ENCODE measurements at regions not wholly inside any gene's neighbourhood (a gene's known extent, or its start where the extent isn't known, plus 50 kb on each side); places are given as distances from the start of the nearest gene placed in this dataset.
"Not testable (repeated sequence)": the region's sequence is repeated elsewhere in the genome, so short reads cannot be mapped to it uniquely, and the experiment has no call there.

DNA sequence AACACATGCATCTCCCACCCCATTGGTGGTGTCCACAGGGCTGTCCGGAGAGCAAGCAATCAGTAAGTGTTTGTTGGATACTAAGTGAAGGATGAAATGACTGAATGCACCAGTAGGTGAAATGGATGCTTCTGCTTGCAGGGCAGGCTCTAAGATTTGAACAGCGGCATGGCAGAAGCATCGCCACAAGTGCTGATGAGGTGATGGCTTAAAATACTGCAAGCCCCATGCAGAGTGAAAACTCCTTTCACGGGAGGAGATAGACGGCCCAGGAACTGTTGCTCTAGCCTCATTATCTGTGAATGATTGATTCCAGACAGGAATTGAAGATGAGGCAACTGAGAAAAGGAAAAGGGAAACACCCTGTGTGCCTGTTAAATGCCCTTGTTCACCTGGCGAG is 158.9 kb downstream of the LY86 start:
- no peak for DNase-seq (ENCODE audit: extremely low read depth in 1 of 2, low read depth in 1 of 2)

DNA sequence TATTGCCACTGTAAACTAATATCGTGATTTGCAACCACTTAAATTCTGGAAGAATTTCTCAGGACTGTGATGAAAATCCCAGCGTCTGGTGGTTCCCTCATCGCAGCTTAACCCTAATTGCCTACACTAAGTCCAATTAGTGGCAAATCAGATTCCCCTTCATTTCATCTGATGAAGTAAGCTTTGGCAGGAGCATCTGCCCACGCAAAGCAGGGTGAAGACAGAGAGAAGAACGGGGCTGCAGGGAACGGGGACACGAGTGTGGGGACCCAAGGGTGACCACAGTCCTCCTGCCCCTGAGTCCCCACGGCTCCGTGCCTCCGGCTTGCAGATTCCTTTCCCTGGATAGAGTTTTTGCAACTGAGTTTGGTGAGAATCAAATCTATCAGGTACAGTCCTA is 159.5 kb downstream of the LY86 start:
- DNase-seq (ENCODE audit: extremely low read depth in 1 of 2, low read depth in 1 of 2), result no peak

DNA sequence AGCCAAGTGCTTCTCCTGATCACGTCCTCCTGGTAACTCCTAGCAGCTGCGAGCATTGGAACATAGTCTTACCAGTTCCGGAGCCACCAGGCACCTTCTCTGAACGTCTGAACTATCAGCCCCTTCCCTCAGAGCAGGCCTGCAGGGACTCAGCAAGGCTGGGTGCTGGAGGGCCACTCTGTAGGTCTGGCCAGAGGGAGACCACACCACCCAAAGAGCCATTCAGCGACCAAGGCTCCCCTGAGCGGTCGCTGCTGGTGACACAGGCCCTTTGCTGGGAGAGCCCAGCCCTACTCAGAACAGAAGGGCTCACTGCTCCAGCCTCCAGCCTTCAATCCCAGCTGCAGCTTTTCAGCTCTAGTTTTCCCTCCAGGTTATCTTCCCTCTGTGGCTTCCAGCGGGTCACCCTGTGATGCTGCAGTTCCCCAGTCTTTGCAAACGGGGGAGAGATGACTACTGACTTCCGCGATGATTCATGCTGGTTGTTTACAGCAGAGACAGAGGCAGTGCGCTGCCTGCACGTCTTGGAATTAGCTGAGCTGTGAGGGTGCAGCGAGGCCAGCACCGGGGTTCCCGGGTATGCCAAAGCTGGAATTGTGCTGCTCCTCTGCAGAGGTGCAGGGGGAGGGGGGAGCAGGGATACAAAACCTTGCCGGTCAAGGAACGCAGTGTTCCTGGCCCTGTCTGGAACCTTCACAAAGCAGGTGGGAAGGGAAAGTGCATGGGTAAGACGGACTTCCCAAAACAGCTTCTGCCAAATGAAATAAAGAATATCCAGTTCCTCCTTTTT is 161.4 kb downstream of the LY86 start:
- peak in 1 of 2 donors; percentile 6 for DNase-seq (ENCODE audit: extremely low read depth in 1 of 2, low read depth in 1 of 2)

DNA sequence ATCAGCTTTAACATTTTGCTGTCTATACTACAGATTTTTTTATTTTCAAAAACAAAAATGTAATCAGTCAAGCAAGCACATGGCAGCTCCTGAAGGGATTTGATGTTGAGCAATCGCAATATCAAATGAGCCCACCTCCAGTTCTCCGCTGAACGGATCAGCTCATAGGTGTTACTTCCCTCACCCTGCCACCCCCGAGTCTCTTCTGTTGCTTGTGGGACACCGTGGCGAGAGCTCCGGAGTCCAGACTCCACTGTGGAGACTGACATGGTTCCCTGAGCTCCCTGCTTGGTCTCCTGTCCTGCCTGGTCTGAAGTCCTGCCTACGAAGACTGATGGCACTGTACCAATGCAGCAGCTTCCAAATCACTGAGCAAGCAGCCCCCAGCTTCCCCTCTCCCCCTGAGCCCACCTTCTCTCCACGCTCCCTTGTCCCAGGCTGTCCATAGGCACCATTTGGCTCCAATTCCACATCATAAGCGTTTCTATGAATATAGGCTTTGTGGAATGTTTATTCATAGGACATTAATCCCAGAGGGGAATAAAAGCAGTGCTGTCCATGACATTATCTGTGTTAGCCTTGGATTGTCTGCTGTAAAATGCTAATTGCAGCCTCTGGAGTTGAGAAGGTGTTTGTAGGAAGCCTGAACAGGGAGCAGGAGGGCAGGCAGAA is 162.2 kb downstream of the LY86 start:
- DNase-seq (ENCODE audit: extremely low read depth in 1 of 2, low read depth in 1 of 2), result no peak

DNA sequence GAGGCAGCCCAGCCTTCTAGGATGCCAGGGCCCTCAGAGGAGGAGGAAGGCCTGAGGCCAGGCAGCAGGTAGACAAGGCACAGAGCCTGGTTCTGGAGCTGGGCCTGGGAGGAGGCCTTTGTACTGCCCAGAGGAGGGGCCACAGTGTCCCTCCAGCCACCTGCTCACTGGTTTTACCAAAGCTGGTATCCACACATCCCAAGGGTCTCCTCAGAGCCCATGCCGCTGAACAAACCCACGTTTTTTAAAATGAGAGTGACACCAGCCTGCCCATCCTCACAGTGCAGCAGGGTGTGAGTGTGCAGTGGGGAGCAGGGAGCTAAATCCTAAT is 162.7 kb downstream of the LY86 start:
- no peak for DNase-seq (ENCODE audit: extremely low read depth in 1 of 2, low read depth in 1 of 2)

DNA sequence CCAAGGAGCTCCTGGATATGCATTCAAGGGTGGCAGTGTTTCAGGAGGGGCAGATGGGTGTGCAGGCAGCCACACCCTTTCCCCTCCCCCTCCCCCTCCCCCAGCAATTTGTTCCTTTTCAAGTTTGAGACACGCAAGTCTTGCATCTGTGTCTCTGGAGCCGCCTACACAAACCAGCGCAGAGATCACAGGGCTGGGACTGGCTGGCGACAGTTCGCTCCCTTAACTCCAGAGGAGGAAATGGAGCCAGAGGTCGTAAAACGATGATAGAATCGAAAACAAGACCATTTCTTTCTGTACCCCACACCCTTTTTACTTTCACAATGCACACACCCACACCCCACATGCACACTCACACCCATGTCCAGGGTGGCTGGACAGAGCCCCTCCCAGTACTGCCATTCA is 163.1 kb downstream of the LY86 start:
- DNase-seq (ENCODE audit: extremely low read depth in 1 of 2, low read depth in 1 of 2), result no peak

DNA sequence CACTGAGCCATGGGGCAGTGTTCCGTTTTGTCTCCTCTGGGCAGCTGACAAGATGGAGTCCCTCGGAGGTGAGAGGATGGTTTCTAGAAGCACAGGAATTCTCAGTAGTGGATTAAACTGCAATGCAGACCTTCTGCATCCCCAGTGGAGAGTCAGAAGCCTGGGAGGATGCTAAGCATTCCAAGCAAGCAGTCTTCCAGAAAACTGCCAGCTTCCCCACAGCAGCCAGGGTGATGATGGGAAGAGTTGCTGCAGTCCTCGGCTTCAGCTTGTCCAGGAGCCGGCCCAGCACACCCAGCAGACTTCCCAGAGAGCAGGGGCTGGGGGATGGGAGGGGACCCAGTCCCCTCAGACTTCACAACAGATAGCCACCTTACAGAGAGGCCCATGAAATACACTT is 163.6 kb downstream of the LY86 start:
- no peak for DNase-seq (ENCODE audit: extremely low read depth in 1 of 2, low read depth in 1 of 2)

DNA sequence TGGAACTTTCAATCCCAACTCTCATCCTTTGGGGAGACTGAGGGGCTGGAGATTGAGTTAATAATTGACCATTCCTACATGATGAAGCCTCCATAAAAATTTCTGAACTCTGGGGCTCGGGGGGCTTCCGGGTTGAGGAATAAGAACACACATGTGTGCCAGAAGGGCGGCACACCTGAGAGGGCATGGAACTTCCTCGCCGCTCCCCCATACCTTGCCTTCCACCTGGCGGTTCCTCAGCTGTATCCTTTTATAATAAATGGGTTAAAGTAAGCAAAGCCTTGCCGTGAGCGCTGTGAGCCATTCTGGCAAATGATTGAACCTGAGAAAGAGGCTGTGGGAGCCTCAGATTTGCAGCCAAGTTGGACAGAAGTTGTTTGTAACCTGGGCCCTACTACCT is 164.8 kb downstream of the LY86 start:
- no peak for DNase-seq (ENCODE audit: extremely low read depth in 1 of 2, low read depth in 1 of 2)

DNA sequence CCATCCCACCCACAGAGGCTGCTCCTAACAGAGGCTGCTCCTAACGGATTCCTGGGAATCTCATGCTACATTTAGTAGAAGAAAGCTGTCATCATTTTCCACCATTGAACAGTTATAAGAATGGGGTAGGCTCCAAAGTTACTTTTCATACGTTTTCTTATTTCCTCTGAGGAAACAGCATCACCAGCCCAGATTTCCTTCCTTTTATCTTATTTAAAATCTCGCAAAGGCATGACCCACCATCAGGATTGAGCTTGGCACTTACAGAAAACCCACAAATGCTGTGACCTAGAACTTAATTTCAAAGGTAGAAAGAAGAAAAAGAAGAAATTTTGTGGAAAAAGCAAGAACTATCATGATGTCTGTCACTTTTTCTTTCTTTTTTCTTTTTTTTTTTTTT is 168.0 kb downstream of the LY86 start:
- no peak for DNase-seq (ENCODE audit: extremely low read depth in 1 of 2, low read depth in 1 of 2)

DNA sequence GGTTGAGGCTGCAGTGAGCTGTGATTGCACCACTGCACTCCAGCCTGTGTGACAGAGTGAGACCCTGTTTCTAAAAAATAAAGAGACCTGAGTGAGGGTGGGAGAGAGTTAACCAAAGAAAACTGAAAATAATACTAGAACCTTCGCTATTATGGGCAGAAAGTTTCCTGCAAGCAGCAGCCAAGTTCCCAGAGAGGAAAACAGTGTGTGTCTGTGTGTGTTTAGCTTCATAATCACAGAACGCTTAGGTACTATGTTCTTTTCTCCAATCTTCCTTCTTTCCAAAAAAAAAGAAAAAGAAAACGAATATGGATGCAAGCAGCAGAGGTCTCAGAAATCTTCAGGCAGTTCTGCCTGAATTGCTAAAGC is 170.0 kb downstream of the LY86 start:
- no peak for DNase-seq (ENCODE audit: extremely low read depth in 1 of 2, low read depth in 1 of 2)

DNA sequence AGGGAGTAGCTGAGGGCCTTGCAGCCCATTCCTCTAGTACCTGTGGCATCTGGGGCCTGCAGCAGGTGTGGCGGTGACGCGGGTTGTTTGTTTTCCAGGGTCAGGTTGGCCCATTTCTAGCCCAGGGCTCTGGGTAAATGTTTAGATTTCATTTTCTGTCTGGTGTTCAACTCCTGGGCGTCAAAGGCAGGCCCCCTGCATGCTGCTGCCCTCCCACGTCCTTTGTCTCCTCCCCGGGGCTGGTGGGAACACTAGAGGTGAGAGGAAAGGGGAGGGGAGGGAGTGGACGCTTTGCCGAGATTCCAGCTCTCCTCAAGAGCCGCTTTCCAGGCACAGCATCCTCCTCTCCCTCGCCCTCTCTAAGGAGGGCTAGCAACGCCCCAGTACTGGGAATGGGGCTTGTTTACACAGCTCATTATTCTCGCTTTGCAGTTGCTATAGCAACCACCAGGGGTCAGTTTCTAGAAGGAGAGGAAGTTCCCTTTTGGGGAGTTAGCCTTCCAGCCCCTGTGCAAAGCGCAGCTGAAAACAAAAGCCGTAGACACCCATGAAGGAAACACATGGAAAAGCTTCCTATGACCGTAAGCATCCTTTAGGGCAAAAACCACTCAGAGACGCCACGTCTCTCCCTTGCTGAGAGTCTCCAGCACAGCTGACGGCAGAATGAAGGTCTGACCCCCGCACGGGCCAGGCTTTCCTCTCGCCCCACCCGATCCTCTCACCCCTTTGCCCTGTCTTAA is 170.6 kb downstream of the LY86 start:
- no peak for DNase-seq (ENCODE audit: extremely low read depth in 1 of 2, low read depth in 1 of 2)

DNA sequence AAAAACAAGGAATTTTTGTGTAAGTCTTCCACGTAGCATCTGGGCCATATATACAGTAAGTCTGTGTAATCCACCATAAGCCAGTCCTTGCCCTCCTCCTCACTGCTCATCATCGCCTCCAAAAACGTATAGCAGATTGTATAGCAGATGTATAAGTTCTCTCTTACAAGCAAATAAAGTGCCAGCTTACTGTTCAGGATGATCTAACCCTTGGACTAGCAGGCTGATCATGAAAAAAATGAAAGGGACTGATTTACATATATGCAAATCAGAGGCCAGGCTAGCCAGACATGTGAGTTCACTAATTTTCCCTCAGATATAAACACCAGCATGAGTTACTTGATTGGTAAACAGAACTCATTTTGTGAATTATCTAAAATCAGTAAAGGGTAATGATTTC is 171.5 kb downstream of the LY86 start:
- no peak for DNase-seq (ENCODE audit: extremely low read depth in 1 of 2, low read depth in 1 of 2)

DNA sequence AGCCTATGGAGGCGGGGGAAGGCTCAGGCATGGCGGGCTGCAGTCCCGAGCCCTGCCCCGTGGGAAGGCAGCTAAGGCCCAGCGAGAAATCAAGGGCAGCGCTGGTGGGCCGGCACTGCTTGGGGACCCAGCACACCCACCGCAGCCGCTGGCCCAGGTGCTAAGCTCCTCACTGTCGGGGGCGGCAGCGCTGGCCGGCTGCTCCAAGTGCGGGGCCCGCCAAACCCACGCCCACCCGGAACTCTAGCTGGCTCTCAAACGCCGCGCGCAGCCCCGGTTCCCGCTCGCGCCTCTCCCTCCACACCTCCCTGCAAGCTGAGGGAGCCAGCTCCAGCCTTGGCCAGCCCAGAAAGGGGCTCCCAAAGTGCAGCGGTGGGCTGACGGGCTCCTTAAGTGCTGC is 174.0 kb downstream of the LY86 start:
- not testable (repeated sequence) for DNase-seq (ENCODE audit: extremely low read depth in 1 of 2, low read depth in 1 of 2)

DNA sequence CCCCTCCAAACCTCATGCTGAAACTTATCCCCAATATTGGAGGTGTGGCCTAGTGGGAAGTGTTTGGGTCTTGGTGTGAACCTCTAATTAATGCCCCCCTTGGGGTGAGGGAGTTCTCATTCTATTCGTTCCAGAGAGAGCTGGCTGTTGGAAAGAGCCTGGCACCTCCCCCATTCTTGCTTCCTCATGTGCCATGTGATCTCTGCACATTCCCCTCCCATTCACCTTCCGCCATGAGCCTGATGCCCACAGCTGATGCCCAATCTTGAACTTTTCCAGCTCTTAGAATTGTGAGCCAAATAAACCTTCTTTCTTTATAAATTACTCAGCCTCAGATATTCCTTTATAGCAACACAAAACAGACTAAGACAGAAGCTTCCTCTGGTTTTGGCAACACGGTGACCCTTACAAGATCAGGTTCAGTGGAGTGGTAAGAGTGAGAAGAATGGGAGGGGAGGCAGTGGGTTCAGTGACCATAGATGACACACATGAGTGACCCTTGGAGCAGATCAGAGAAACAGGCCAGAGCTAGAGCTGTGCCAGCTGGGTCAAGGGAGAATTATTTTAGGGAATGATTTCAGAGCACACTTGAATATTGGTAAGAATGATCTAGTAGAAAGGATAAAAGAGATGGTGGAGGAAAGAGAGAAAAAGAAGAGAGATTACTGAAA is 176.4 kb downstream of the LY86 start:
- no peak for DNase-seq (ENCODE audit: extremely low read depth in 1 of 2, low read depth in 1 of 2)

DNA sequence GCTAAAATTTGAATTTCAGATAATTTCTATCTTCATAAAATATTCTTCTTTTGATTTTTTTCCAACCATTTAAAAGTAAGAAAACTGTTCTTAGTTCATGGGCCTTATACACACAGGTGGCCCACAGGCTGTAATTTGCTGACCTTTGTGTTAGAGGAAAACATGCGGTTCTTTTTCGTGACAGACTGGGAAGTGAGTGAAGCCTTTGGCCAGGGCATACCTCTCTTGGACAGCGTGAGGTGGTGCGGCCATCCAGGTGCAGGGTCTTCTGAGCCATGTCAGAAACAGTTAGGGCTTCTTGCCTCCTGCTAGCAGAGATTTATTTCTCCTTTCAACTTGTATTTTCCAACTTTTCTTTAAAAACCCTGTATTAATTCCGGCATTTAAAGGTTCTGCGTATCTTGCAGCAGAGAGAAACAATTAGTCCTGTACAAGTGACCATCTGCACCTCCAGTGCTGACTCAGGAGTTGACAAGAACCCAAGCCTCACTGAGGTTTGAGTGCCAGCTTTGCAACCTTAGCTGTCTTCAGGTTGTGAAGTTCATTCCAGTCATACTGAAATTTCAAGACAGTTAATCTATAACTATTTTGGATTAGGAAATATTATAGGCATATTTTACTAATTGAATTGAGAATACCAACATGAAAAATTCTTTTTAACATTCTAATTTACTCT is 177.8 kb downstream of the LY86 start:
- DNase-seq (ENCODE audit: extremely low read depth in 1 of 2, low read depth in 1 of 2), result no peak

DNA sequence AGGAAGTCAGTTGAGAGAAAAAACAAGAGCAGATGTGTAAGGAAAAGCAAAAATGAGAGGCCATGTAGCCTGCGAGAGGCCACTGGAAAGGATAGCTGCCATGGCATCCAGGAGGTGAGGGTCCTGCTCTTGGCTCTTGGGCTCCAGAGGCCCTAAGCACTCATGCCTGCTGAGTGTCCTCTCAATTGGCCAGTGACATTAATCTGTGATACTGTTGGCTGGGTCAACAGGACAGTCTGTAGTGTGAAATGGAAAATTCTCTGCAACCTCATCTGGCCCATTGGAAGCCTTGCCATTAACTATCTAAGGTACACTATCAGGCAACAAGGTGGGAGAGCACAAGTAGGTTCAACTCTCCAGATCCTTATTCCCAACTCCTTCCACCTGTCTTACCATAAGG is 180.9 kb downstream of the LY86 start:
- DNase-seq (ENCODE audit: extremely low read depth in 1 of 2, low read depth in 1 of 2), result no peak

DNA sequence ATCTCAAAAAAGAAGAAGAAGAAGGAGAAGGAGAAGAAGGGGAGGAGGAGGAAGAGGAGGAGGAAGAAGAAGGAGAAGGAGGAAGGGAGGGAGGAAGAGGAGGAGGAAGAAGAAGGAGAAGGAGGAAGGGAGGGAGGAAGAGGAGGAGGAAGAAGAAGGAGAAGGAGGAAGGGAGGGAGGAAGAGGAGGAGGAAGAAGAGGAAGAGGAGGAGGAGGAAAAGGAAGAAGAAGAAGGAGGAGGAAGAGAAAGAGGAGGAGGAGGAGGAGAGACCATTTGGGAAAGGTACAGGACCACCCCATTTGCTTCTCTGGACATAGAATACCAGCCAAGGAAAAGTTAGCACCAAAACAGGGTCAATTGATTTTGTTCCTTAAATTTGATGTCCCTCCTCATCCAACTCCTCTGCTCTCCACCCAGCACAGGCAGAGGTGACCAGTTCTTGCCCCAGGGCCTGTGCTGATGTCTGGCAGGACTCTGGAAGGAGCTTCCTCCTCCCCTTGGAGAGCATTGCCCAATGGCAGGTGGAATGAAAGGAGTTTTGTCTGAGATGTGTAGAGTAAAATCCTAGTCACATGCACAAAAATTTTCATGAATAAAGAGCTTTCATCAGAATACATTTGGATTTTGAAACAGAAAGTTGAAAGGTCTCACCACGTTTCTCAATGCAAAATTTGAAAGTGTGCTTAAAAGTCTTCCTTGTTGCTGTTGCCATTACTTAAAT is 182.9 kb downstream of the LY86 start:
- DNase-seq (ENCODE audit: extremely low read depth in 1 of 2, low read depth in 1 of 2), result no peak

DNA sequence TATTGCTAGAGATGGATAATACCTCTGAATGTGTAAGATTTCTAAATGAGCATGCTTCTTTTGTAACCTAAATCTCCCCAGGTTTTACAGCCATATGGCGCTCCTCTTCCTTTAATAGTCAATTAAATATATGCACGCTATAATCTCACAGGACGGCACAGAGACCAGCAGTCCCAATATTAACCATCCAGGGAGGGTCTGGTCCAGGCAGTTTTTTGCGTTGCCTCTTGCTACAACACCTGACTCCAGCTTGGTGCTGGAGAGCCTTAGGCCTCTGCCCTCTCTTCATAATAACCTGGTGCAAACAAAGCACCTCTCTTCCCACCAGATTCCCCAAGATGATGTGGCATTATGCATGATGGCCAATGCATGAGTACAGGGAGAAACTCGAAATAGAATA is 183.4 kb downstream of the LY86 start:
- no peak for DNase-seq (ENCODE audit: extremely low read depth in 1 of 2, low read depth in 1 of 2)

DNA sequence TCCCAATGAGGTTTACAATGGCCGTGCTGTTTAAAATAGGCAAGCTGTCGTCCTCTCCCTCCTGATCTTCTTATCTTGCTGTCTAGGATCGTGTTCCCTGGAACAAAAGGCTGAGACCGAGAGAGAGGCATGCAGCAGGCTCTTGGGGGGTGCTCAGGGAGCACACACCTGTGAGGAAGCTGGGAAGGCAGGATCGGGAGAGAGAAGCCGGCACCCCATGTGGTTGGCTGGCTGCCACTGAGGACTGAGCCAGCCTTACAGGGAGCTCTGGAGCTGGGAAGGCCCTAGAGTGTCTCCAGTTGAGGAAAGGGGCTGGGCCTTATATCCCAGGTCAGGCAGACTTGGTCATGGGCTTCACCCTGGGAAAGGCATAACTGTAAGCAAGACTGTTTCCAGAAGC is 184.2 kb downstream of the LY86 start:
- DNase-seq (ENCODE audit: extremely low read depth in 1 of 2, low read depth in 1 of 2), result no peak

DNA sequence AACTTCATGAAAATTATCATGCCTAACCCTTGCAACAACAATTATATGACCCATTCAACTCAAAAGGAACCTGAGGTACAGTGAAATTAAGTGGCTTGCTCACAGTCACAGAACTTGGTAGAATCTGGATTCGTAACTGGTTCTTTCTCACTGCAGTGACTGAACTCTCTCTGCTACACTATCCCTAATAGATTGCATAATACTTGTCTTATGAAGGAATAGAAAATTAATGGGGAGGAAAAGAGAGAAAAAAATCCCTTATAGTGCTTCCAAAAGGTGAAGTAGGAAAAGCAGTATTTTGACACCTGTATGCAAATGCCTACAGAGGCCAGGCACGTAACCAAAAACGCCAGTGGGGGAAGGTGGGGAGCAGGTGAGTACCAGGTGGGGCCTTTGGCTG is 186.6 kb downstream of the LY86 start:
- DNase-seq (ENCODE audit: extremely low read depth in 1 of 2, low read depth in 1 of 2), result no peak

Measured in stimulated activated CD8-positive, alpha-beta memory T cell treated with anti-CD3 and anti-CD28 coated beads, Interleukin-7, amount 100 ng/mL, for 48 hours (primary cell).